GM12891 (cell line): ENCODE measurements at regions not wholly inside any gene's neighbourhood (a gene's known extent, or its start where the extent isn't known, plus 50 kb on each side); places are given as distances from the start of the nearest gene placed in this dataset.

ENCODE experiments used
- DNase-seq: peaks from one replicate; pipeline ENCODE4 v3.0.0; 2011; ENCODE audit warnings: low spot score; ENCODE audit not compliant: insufficient read length
- FAIRE-seq: peaks from 2 replicates; lab custom pipeline; 2011; peaks lifted over from hg19 to GRCh38; lab: Jason Lieb, UNC
- PAX5 ChIP-seq: IDR thresholded peaks from 2 replicates; pipeline ENCODE4 v1.6.1; 2011; ENCODE audit warnings: low read length, moderate library complexity, mild to moderate bottlenecking; ENCODE audit not compliant: insufficient read depth, severe bottlenecking
- POLR2A ChIP-seq: IDR thresholded peaks from 2 replicates; pipeline ENCODE4 v1.6.1; 2011; ENCODE audit warnings: low read depth, low read length, control low read depth
- POLR2AphosphoS5 ChIP-seq: IDR thresholded peaks from 2 replicates; pipeline ENCODE4 v1.6.1; 2011; ENCODE audit warnings: low read depth, low read length, control low read depth
- POU2F2 ChIP-seq: IDR thresholded peaks from 2 replicates; pipeline ENCODE4 v1.6.1; 2011; ENCODE audit warnings: low read depth, mild to moderate bottlenecking, control low read depth, low read length, moderate library complexity
- SPI1 ChIP-seq: IDR thresholded peaks from 2 replicates; pipeline ENCODE4 v1.6.1; 2011; ENCODE audit warnings: low read depth, low read length, control low read depth
- TAF1 ChIP-seq: IDR thresholded peaks from 2 replicates; pipeline ENCODE4 v1.6.1; 2011; ENCODE audit warnings: low read depth, low read length, control low read depth

DNA sequence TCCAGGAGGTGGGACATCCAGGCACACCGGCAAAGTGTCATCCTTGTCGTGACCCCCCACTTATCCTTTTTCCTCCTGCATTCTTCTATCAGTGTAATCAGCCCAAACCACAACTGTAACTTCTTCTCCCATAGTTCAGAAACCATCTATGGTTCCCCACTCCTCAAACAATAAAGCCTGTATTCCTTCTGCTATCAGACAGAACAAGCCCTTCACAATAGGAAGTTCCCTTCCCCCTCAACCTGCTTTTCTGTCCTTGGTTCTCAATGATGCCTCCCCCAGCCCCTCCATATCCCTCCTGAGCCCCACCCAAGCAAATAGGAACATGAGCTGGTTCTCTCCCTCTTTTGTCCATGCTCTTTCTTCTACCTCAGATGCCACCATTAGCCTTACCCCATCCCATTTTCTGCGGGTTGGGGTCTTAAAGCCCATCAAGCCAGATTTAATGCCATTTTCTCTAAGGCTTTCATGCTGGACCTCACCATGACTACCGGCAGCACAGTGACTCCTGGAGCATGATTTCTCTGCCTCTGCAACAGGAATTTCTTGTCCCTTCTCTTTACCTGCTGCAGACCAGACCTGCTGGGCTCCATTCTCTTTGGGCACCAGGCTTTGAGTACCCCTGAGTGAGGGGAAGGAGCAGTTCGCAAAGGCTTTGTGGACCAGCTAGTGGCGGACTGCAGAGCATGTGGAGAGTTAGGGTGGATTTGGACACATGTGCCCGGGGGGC is 92.8 kb upstream of the PAX2 start:
- FAIRE-seq (no peak), DNase-seq (no peak)
- TF ChIP-seq POLR2A = no peak

DNA sequence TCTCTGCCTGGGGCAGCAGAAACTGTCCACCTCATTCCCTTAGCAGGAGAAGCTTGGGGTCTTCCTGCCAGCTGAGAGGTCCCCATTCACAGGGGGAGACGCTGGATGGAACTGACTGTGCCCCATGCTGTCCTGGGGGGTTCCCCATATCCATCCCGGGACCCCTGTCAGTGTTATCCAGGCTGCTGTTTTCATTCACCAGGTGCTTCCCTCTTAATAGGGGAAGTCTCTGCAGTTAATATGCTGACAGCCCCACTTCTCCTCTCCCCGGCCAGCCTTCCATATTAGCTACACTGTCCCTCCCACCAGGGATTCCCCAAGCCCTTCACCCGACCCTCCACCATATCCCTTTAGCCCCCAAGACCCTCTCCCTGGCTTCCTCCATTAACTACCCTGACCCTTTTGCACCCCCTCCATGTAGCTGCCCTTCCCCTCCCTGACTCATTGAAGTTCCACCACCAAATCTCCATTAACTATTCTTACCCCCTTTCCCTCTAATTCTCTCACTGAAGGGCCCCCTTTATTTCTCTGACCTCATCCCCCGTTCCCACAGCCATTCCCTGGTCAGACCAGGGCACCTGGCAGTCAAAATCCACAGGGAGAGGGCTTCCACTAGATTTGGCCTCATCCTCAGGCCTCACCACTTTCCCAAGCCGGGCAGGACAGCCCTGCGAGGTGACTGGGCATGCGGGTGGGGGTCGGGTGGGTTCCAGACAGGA is 92.0 kb upstream of the PAX2 start:
- no peak for TF ChIP-seq POU2F2
- TF ChIP-seq SPI1 = no peak
- TF ChIP-seq POLR2A = no peak
- no peak for TF ChIP-seq PAX5
- TF ChIP-seq POLR2AphosphoS5 = no peak
- TF ChIP-seq TAF1 = no peak
- FAIRE-seq (no peak), DNase-seq (no peak)

DNA sequence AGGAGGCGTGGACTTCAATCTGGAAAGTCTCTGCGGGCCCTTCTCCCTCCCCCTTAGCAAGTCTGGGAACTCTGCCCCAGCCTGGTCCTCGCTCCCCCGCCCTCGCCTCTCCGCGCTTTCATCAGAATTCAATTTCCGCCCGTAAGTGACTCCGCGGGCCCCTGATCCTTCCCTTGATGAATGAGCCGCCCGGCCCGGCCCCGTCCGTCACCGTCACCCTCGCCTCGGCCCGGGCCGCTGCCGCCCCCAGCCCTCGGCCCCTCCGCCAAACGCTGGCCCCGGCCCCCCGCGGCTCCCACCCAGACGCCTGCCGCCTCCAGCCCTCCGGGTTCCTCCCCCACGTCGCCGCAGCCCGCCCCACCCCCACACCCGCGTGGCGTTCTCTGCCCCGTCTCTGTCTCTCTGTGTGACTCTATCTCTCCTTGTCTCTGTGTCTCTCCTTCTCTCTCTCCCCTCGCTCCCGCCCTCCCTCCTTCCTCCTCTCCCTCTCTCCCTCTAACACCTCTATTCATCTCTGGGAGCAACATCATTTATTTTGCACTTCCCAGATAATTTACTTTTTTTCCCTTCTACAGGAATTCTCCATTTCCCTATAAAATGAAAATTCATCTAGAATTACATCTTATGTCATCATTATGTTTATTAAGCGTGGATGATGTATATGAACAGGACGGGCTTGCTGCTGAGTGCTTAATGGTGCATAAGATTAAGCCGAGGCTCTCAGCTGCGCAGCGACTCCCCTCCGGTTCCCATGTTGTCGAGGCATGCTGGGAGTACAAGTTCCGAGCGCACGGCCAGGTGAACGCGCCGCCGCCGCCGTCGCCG is 91.2 kb upstream of the PAX2 start:
- DNase-seq = no peak
- FAIRE-seq = no peak
- TF ChIP-seq POU2F2 (no peak), PAX5 (no peak), POLR2A (no peak), SPI1 (no peak)

DNA sequence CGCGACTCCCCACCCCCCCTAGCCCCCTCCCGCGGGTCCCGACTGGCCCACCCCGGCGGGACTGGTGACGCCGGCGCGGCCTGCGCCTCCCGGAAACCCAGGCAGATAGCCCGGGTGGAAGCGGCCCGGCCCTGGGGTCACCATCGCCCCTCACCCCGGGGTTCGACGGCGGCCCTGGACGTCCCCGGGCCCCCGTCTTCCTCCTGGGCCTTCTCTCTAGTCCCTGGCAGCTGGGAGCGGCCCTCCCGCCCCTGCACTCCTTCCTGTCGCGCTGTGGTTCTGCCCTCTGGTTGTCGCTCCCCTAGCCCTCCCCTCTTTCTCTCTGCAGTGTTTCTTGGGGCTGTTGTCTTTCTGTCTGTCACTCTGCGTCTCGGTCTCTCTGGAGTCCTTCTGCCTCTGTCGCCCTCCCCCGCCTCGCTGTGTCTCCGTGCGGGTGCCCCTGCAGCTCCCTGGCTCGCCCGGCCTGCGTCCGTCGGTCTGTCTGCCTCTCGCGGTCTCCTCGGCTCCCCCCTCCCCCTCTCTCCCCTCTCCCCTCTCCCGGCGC is 90.5 kb upstream of the PAX2 start:
- DNase-seq (no peak), FAIRE-seq (no peak)
- TF ChIP-seq PAX5 = no peak
- no peak for TF ChIP-seq POLR2AphosphoS5
- no peak for TF ChIP-seq TAF1
- TF ChIP-seq POU2F2 = no peak
- no peak for TF ChIP-seq SPI1
- TF ChIP-seq POLR2A = no peak

DNA sequence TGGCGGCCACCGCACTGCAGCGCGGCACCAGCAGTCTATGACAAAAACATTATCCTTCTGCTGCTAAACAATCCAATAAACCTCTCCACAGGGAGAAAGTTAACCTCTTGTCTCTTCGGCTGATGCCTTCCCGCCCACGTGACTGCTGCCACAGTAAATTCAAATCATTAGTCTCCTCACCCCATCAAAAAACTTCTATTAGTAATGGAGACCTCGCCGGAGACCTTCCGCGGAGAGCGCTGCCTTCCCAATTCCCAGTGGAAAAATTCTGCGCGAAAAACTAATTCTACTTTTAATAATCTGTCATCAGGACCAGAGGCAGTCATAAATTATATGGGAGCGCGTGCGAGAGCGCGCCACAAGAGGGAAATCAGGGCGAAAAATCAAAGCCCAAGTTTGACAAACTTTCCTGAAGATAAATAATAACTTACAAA is 90.0 kb upstream of the PAX2 start:
- no peak for FAIRE-seq
- no peak for DNase-seq
- TF ChIP-seq SPI1 (no peak), PAX5 (no peak), TAF1 (no peak), POU2F2 (no peak), POLR2A (no peak), POLR2AphosphoS5 (no peak)

DNA sequence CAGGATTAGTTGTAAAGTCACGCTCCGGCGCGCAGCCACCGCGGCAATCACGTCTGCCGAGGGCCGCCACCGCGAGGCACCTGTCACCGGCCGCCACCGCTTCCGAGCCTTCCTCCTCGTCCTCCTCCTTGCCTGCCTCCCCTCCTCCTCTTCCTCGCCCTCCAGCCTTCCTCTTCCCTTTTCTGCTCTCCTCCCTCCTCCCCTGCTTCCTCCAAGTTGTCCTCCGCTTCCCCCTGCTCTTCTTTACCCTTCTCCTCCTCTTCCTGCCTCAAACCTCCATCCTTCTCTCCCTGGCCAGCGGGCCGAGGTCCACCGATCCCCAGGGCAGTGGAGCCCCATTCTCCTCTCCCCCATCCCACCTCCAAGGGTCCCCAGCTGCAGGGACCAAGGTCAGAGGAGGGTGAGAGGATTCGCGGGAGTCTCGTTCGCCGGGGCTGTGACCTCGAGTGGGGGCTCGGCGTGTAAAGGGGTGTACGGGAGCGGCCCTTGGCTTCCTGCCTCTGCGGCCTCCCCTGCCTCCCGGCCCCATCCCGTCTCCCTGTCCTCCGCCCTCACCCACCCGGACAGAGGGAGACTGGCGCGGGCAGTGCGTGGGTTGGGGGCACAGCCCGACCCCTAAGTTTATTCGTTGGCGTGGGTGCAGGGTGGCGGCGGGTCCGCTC is 89.5 kb upstream of the PAX2 start:
- FAIRE-seq (no peak), DNase-seq (no peak)

DNA sequence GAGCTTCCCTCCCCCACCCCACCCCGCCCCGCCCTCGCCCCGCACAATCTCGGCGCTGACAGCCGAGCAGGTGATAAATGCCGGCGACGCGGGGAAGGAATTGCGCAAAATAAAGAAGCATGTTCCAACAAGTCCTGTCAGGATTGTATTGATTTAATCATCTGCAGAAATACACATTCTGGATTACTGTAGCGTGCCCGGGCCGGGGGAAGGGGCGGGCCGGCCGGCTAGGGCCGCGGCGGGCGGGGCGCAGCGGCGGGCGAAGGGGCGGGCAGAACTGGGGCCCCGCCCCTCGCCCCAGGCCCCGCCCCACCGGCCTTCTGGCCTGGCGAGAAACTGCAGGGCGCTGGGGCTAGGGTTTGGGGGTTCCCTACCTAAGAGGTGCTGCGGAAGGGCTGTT is 88.9 kb upstream of the PAX2 start:
- FAIRE-seq (no peak), DNase-seq (no peak)
- no peak for TF ChIP-seq PAX5
- no peak for TF ChIP-seq SPI1
- TF ChIP-seq POLR2A = no peak
- TF ChIP-seq POU2F2 = no peak
- no peak for TF ChIP-seq TAF1
- TF ChIP-seq POLR2AphosphoS5 = no peak

More for the DNA sequence above, 89.5 kb upstream of the PAX2 start:
- TF ChIP-seq POLR2A = no peak
- TF ChIP-seq POU2F2 = no peak
- peak; percentile 80 for TF ChIP-seq PAX5
- no peak for TF ChIP-seq POLR2AphosphoS5

DNA sequence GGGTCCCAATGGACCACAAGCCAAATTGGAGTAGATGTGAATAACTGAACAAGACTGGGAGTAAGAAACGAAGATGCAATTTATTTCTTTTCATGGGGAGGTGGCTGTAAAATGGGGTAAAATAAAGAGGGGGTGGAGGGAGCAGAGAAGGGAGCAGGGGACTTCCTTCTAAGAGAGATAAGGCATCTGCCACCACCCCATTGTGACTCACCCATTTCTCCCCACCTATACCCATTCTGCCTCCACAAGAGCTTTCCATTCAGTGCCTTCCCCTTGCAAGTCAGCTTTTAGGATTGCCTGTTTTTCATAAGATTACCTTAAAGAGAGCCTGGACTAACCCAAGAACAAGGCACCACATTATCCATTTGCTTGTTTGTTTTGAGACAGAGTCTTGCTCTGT is 87.1 kb upstream of the PAX2 start:
- DNase-seq = no peak
- no peak for TF ChIP-seq SPI1
- no peak for TF ChIP-seq POLR2A
- no peak for TF ChIP-seq PAX5
- no peak for TF ChIP-seq POU2F2
- TF ChIP-seq POLR2AphosphoS5 = no peak
- no peak for TF ChIP-seq TAF1
- no peak for FAIRE-seq

DNA sequence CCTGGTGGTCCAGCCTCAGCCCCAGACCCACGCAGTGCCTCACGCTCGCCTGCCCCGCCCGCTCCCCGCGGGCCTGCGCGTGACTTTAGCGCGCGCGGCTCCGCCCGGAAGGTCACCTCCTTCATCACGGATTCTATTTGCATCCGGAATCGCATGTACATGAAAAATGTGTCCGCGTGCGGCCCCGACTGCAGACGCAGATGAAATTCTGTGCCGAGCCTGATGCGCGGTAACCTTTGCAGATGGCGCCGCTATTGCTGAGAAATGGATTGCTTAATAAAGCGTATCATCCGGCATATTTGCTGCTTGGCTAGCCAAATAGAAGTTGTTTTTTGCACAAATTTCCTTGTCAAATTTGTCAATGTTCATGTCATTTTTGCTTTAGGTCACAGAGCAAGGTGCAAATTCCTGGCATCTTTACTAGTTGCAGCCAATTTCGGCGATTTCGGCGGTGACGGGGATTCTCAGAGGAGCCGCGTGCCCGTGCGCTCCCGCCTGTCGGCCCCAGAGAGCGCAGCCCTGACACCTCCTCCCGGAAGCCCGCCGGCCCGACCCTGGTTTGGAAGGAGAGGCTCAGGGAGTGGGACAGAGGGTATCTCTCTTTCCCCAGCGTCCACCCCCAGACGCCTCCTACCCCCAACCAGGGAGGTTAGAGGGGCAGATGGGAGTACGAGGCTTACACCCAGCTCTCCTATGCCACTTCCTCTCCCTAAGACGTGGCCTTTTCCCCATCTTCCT is 85.9 kb upstream of the PAX2 start:
- TF ChIP-seq POLR2A (no peak), POLR2AphosphoS5 (no peak), TAF1 (no peak), POU2F2 (no peak), PAX5 (no peak), SPI1 (no peak)
- DNase-seq (no peak), FAIRE-seq (no peak)
